Fibroblast of pulmonary artery (primary cell): ENCODE measurements at regions not wholly inside any gene's neighbourhood (a gene's known extent, or its start where the extent isn't known, plus 50 kb on each side); places are given as distances from the start of the nearest gene placed in this dataset.

Source experiments
- DNase-seq: peaks from one replicate; pipeline ENCODE4 v3.0.0-alpha.2; 2010; ENCODE audit warnings: low read depth
- H3K4me3 ChIP-seq: replicated peaks from 2 replicates; pipeline ENCODE4 v1.5.1; 2011; ENCODE audit warnings: low read depth, mild to moderate bottlenecking, control low read depth, low read length, moderate library complexity
- CTCF ChIP-seq: IDR thresholded peaks from 2 replicates; pipeline ENCODE4 v1.5.1; 2011; ENCODE audit warnings: mild to moderate bottlenecking, control low read depth, low read length, inconsistent platforms; ENCODE audit errors: missing control alignments

DNA sequence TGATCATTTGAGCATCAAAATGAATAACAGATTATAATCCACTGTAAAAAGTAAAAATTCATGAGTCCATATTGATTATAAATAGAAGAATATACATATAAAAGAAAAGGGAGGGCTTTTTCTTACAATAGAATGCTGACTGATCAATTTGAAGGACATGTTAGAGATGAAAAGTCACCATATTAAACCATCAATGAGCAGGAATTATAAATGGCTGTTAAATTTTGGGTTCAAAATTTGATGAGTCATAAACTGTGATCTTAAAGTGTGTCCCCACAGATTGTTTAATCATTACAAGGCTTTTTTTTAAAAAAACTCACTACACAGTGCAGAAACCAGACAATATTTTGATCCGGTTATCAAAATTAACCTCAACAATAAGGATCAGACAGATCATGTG lies 434.5 kb downstream of the BCL11A start:
- DNase-seq, result no peak
- no peak overlapping the region for H3K4me3 ChIP-seq
- no peak for TF ChIP-seq CTCF

GRCh38 chr2:60118061-60118460 lies 435.4 kb downstream of the BCL11A start:
- H3K4me3 ChIP-seq, result no peak overlapping the region
- no peak for DNase-seq
- no peak for TF ChIP-seq CTCF

GRCh38 chr2:60116161-60116875 lies 437.1 kb downstream of the BCL11A start:
- H3K4me3 ChIP-seq, result no peak overlapping the region
- no peak for DNase-seq
- no peak for TF ChIP-seq CTCF

GRCh38 chr2:60109744-60110143 lies 443.7 kb downstream of the BCL11A start:
- DNase-seq, result no peak
- TF ChIP-seq CTCF, result no peak
- H3K4me3 ChIP-seq, result no peak overlapping the region

GRCh38 chr2:60106836-60107529 lies 446.5 kb downstream of the BCL11A start:
- H3K4me3 ChIP-seq, result no peak overlapping the region
- DNase-seq, result no peak
- TF ChIP-seq CTCF, result no peak

DNA sequence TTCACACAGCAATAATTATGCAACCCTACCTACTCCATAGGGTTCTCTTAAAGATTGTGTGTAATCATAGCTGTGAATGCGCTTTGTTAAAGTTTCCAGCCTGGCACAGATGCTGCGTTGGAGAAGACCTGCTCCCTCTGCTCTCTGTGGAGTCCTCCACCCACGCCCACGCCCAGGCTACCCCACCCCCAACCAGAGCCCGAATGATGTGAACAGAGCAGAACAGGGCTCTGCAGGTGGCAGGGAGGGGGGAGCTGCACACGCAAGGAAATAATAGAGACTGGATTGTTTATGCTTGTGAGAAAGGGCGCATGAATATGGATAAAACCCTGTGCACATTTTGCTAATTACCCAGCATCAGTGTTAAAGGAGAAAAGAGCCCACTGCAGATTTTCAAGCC lies 447.5 kb downstream of the BCL11A start:
- no peak for DNase-seq
- no peak overlapping the region for H3K4me3 ChIP-seq
- no peak for TF ChIP-seq CTCF
